GM12872 (cell line): ENCODE measurements at regions not wholly inside any gene's neighbourhood (a gene's known extent, or its start where the extent isn't known, plus 50 kb on each side); places are given as distances from the start of the nearest gene placed in this dataset.

ENCODE experiments used
- TF ChIP-seq, protein P1 (sequence below): IDR thresholded peaks from 3 replicates; pipeline ENCODE4 v1.5.1; 2011; ENCODE audit warnings: low read depth, mild to moderate bottlenecking, low read length, moderate library complexity; ENCODE audit not compliant: insufficient read depth

DNA sequence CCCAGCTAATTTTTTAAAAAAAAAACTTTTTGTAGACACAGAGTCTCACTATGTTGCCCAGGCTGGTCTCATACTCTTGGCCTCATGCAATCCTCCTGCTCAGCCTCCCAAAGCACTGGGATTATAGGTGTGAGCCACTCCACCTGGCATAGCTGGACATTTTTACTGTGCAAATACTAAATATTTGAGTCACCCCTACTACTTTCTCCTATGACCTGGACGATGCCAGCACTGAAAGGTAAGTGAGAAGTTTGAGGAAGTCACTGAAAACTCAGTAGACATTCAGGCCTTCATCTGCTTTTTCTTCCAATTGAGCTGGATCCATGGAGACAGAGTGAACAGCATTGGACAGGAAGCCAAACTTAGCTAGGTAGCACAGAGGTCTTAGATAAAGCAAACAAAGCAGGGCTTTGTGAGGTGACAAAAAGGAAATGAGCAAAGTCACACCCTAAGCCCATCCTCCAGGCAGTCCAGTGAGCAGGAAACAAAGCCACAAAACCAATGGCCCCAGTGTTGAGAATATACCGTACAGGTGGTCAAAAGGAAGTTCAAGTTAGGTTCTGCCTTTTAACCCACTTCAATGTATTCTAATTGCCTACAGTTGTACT, 192.6 kb upstream of the RASA1 start:
- TF ChIP-seq, protein P1, sequence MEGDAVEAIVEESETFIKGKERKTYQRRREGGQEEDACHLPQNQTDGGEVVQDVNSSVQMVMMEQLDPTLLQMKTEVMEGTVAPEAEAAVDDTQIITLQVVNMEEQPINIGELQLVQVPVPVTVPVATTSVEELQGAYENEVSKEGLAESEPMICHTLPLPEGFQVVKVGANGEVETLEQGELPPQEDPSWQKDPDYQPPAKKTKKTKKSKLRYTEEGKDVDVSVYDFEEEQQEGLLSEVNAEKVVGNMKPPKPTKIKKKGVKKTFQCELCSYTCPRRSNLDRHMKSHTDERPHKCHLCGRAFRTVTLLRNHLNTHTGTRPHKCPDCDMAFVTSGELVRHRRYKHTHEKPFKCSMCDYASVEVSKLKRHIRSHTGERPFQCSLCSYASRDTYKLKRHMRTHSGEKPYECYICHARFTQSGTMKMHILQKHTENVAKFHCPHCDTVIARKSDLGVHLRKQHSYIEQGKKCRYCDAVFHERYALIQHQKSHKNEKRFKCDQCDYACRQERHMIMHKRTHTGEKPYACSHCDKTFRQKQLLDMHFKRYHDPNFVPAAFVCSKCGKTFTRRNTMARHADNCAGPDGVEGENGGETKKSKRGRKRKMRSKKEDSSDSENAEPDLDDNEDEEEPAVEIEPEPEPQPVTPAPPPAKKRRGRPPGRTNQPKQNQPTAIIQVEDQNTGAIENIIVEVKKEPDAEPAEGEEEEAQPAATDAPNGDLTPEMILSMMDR = no peak

DNA sequence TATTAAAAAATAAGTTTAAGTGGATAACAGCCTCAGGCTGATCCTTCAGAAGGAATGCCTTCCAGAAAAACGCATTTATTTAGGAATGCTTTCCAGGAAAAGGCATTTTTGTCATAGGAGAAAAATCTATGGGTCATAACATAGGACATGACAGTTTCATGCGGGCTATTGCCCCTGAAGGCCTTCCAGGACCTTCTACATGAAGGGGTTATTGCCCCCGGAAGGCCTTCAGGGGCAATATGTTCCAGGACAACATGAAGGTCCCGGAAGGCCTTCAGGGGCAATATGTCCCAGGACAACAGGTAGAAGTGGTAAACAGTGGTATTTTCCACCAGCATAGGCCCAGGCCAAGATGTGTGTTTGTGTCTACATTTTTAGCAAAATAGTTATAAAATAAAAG, 191.3 kb upstream of the RASA1 start:
- TF ChIP-seq, protein P1 = no peak

DNA sequence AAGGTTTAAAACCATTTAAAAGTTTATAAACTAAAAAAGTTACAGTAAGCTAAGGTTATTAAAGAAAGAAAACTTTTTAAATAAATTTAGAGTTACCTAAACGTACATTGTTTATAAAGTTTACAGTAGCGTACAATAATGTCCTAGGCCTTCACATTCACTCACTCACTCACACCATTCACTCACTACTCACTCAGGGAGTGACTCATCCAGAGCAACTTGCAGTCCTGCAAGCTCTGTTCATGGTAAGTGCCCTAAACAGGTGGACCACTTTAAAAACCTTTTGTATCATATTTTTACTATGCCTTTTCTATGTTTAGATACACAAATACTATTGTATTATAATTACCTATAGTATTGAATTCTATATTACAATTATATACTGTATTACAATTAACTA, 190.8 kb upstream of the RASA1 start:
- TF ChIP-seq, protein P1 = no peak

DNA sequence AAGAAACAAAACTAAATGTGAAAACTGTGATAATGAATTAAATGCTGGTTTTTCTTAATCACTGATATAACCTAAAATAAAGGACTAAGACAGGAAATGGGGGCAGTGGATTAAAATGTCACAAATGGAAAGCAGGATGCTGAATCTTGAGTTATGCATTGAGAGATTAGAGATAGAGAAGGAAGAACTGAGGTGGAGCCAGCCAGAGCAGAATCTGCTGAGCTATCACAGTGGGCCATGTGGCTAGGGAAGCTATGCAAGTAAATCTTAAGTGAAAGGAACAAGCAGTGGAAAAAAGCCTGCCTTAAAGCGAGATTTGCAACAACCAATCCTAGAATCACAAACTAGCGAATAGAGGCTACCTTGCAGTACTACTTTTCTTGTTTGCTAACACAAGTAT, 188.5 kb upstream of the RASA1 start:
- TF ChIP-seq, protein P1 = no peak

DNA sequence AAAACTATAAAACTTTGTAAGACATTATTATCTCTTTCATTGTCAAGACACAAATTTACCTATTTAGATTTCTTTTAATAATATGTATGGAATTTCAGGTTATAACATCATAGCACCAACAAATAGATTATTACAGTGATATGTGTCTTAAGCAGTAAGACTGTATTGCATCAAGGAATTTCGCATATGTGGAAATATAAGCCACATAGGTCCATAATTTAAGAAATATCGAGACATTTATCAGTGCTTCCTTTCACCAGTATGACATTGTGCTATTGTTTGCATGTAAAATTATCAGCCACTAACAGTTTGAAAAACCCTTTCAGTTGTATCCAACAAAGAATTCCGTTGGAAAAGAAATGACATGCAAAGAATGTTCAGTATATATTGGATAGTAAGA, 186.7 kb upstream of the RASA1 start:
- TF ChIP-seq, protein P1 = no peak

- TF ChIP-seq, protein P1 = no peak
These were observed 185.9 kb upstream of the RASA1 start for GRCh38 chr5:87081511-87082372.

GRCh38 chr5:87094347-87094746, 173.3 kb upstream of the RASA1 start:
- TF ChIP-seq, protein P1 = no peak
